BJ (cell line): ENCODE measurements at regions not wholly inside any gene's neighbourhood (a gene's known extent, or its start where the extent isn't known, plus 50 kb on each side); places are given as distances from the start of the nearest gene placed in this dataset.

Experiments
- CTCF ChIA-PET: fragments of 350-600 bp; formaldehyde crosslinking; extraction: SDS; loops from one replicate; lab custom pipeline; 2021; ENCODE audit warnings: antibody characterized with exemption, inconsistent platforms; lab: Yijun Ruan, JAX
- POLR2A ChIA-PET: fragments of 300-600 bp; sonication (Branson Sonifier 250); formaldehyde crosslinking; extraction: SDS; loops from one replicate; lab custom pipeline; 2021; ENCODE audit warnings: antibody characterized with exemption; lab: Charles Lee
- DNase-seq: peaks from one replicate; pipeline ENCODE4 v3.0.0-alpha.2; 2011; ENCODE audit warnings: low read depth
- H3K27me3 ChIP-seq: 2 replicates; pipeline ENCODE4 v1.6.0; 2011; ENCODE audit warnings: low read length; ENCODE audit not compliant: control insufficient read depth, insufficient read depth
- H3K36me3 ChIP-seq: 2 replicates; pipeline ENCODE4 v1.5.1; 2011; ENCODE audit warnings: low read length; ENCODE audit not compliant: control insufficient read depth, insufficient read depth
- H3K4me3 ChIP-seq: 2 replicates; pipeline ENCODE4 v1.5.1; 2011; ENCODE audit warnings: low read depth, mild to moderate bottlenecking, control low read depth, low read length
- CTCF ChIP-seq: IDR thresholded peaks from 2 replicates; pipeline ENCODE4 v1.5.1; 2011; ENCODE audit warnings: low read depth, mild to moderate bottlenecking, control low read depth, inconsistent platforms, low read length, moderate library complexity; ENCODE audit not compliant: insufficient read depth

- CTCF ChIA-PET = no interaction called here
These were observed 132.0 kb upstream of the FZD8 start for GRCh38 chr10:35774109-35774508.

GRCh38 chr10:35770817-35771355 lies 128.8 kb upstream of the FZD8 start:
- CTCF ChIA-PET = interaction anchor here (1.4 kb wide), 1 partner anchor 146 kb away, joined by 3 read pairs; no protein-coding TSS in a partner anchor
- Histone ChIP-seq H3K27me3 (0 out of 2 replicates have a peak, but pooled peaks cover 2% of the 10 kb centered on the region), H3K36me3 (no peaks in the 10 kb centered on the region), H3K4me3 (no peak overlapping the region)
- POLR2A ChIA-PET = no interaction called here
- no peak for TF ChIP-seq CTCF
- no peak for DNase-seq

More at GRCh38 chr10:35774109-35774508, 132.0 kb upstream of the FZD8 start:
- DNase-seq = no peak
- no peaks in the 10 kb centered on the region for H3K27me3 ChIP-seq
- no peak overlapping the region for H3K4me3 ChIP-seq
- TF ChIP-seq CTCF = no peak
- no peaks in the 10 kb centered on the region for H3K36me3 ChIP-seq
- POLR2A ChIA-PET = no interaction called here

- no peak for TF ChIP-seq CTCF
- CTCF ChIA-PET = interaction anchor here (1.4 kb wide), 1 partner anchor 147 kb away, joined by 3 read pairs; no protein-coding TSS in a partner anchor
- Histone ChIP-seq H3K36me3 (no peaks in the 10 kb centered on the region), H3K4me3 (no peak overlapping the region), H3K27me3 (0 out of 2 replicates have a peak, but pooled peaks cover 2% of the 10 kb centered on the region)
- DNase-seq = no peak
- POLR2A ChIA-PET = no interaction called here
These were observed 127.7 kb upstream of the FZD8 start for GRCh38 chr10:35769795-35770194.

- ChIA-PET CTCF (no interaction called here), POLR2A (no interaction called here)
- 0 out of 2 replicates have a peak, but pooled peaks cover 2% of the 10 kb centered on the region for H3K27me3 ChIP-seq
- TF ChIP-seq CTCF = no peak
- DNase-seq = no peak
- H3K36me3 ChIP-seq = no peaks in the 10 kb centered on the region
- no peak overlapping the region for H3K4me3 ChIP-seq
These were observed 126.6 kb upstream of the FZD8 start for GRCh38 chr10:35768731-35769130.

- CTCF ChIA-PET = no interaction called here
- POLR2A ChIA-PET = no interaction called here
- Histone ChIP-seq H3K27me3 (0 out of 2 replicates have a peak, but pooled peaks cover 2% of the 10 kb centered on the region), H3K36me3 (no peaks in the 10 kb centered on the region), H3K4me3 (no peak overlapping the region)
- DNase-seq = no peak
- no peak for TF ChIP-seq CTCF
These were observed 125.9 kb upstream of the FZD8 start for GRCh38 chr10:35768011-35768410.
